ENCODE measurements at regions not wholly inside any gene's neighbourhood (a gene's known extent, or its start where the extent isn't known, plus 50 kb on each side); places are given as distances from the start of the nearest gene placed in this dataset.
"Not testable (repeated sequence)": the region's sequence is repeated elsewhere in the genome, so short reads cannot be mapped to it uniquely, and the experiment has no call there.

DNA sequence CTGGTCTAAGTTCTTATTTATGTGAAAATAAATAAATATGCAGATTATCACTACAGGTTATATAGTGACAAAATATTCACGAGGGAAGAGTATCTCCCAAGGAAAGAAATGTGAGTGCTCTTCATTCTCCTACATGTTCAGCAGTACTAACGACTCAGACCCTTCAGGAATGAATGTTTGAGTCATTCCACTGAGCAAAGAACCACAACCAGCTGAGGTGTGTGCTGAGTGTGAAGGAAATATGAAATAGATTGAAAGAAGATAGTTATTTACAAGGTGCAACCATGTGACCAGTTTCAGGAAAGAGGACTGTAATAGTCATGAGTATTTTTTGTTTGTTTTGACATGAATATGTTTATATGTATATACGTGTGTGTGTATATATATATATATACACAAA, 228.7 kb downstream of the TUSC1 start:
- Histone ChIP-seq H3K4me1 (no peaks in the 10 kb centered on the region), H3K9me3 (ENCODE audit: control insufficient read depth, low read length) (no peaks in the 10 kb centered on the region), H3K27me3 (ENCODE audit: control insufficient read depth, insufficient read depth, low read length) (no peaks in the 10 kb centered on the region), H3K79me2 (no peaks in the 10 kb centered on the region), H3K4me3 (ENCODE audit: low read depth, low read length) (no peak overlapping the region), H3K36me3 (ENCODE audit: control insufficient read depth, insufficient read depth, low read length) (no peaks in the 10 kb centered on the region), H3K4me2 (ENCODE audit: low read length) (no peak overlapping the region), H3K27ac (no peak overlapping the region), H3K9ac (no peak overlapping the region), H2AFZ (no peak overlapping the region)
- TF ChIP-seq, protein P1, sequence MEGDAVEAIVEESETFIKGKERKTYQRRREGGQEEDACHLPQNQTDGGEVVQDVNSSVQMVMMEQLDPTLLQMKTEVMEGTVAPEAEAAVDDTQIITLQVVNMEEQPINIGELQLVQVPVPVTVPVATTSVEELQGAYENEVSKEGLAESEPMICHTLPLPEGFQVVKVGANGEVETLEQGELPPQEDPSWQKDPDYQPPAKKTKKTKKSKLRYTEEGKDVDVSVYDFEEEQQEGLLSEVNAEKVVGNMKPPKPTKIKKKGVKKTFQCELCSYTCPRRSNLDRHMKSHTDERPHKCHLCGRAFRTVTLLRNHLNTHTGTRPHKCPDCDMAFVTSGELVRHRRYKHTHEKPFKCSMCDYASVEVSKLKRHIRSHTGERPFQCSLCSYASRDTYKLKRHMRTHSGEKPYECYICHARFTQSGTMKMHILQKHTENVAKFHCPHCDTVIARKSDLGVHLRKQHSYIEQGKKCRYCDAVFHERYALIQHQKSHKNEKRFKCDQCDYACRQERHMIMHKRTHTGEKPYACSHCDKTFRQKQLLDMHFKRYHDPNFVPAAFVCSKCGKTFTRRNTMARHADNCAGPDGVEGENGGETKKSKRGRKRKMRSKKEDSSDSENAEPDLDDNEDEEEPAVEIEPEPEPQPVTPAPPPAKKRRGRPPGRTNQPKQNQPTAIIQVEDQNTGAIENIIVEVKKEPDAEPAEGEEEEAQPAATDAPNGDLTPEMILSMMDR (IDR thresholded peaks at IDR 0.05): no peak

DNA sequence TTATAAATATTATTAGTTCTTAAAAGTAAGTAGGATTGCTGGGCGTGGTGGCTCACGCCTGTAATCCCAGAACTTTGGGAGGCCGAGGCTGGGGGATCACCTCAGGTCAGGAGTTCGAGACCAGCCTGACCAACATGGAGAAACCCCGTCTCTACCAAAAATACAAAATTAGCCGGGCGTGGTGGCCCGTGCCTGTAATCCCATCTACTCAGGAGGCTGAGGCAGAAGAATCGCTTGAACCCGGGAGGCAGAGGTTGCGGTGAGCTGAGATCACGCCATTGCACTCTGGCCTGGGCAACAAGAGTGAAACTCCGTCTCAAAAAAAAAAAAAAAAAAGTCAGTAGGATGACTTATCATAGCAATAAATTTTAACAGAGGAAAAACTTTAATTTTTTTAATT, 232.5 kb downstream of the TUSC1 start:
- H3K79me2 ChIP-seq; H3K9me3 ChIP-seq (ENCODE audit: control insufficient read depth, low read length): not testable (repeated sequence)

DNA sequence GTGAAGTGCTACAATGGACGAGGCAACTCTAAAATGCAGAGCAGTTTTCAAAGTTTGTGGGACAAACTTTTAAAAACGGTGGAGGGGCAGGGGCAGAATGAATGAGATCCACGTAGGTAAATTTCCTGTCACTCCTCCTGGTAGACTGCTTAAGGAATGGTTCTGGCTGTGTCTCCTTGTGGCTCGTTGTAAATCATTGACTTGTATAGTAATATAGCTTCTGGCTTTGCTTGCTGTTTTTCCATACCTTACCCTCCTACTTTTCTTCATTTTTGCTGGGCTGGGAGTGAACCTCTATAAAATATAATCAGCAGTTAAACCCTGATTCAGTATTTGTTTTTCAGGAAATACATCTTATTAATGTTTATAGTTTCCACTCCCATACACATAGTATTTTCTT, 235.7 kb downstream of the TUSC1 start:
- TF ChIP-seq, protein P1 (IDR thresholded peaks at IDR 0.05): no peak
- no peak overlapping the region for H3K9ac ChIP-seq

More for the DNA sequence above, 232.5 kb downstream of the TUSC1 start:
- H3K36me3 ChIP-seq (ENCODE audit: control insufficient read depth, insufficient read depth, low read length); H3K27me3 ChIP-seq (ENCODE audit: control insufficient read depth, insufficient read depth, low read length); H3K4me2 ChIP-seq (ENCODE audit: low read length); H3K4me1 ChIP-seq; H3K27ac ChIP-seq; H2AFZ ChIP-seq; H3K4me3 ChIP-seq (ENCODE audit: low read depth, low read length); H3K9ac ChIP-seq: not testable (repeated sequence)

DNA sequence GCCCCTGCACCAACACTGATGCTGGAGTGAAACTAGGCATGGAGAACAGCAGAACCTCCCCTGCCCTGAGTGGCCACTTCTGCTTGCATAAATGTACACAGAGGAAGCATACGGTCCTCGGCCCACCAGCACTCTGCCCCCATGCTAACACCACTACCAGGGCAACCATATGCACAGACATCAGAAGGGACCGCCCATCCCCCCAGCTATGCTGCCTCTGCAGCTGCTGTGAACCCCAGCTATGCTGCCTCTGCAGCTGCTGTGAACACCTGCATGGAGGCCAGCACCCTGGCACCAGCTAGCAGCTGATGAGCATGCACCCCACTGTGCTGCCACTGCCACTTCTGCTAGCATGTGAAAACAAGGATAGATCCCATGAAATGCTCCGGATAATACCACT, 250.3 kb downstream of the TUSC1 start:
- Histone ChIP-seq H3K9ac (no peak overlapping the region), H3K4me2 (ENCODE audit: low read length) (no peak overlapping the region), H3K36me3 (ENCODE audit: control insufficient read depth, insufficient read depth, low read length) (no peaks in the 10 kb centered on the region), H3K27ac (no peak overlapping the region), H3K27me3 (ENCODE audit: control insufficient read depth, insufficient read depth, low read length) (no peaks in the 10 kb centered on the region), H3K4me3 (ENCODE audit: low read depth, low read length) (no peak overlapping the region), H2AFZ (no peak overlapping the region), H3K9me3 (ENCODE audit: control insufficient read depth, low read length) (no peaks in the 10 kb centered on the region), H3K79me2 (no peaks in the 10 kb centered on the region), H3K4me1 (no peaks in the 10 kb centered on the region)
- TF ChIP-seq, protein P1 (IDR thresholded peaks at IDR 0.05): no peak

More for the DNA sequence above, 235.7 kb downstream of the TUSC1 start:
- no peak overlapping the region for H3K4me2 ChIP-seq (ENCODE audit: low read length)
- H3K4me3 ChIP-seq (ENCODE audit: low read depth, low read length): no peak overlapping the region
- no peaks in the 10 kb centered on the region for H3K79me2 ChIP-seq
- no peak overlapping the region for H2AFZ ChIP-seq
- no peak overlapping the region for H3K27ac ChIP-seq
- H3K36me3 ChIP-seq (ENCODE audit: control insufficient read depth, insufficient read depth, low read length): no peaks in the 10 kb centered on the region
- no peaks in the 10 kb centered on the region for H3K9me3 ChIP-seq (ENCODE audit: control insufficient read depth, low read length)
- H3K4me1 ChIP-seq: no peaks in the 10 kb centered on the region
- H3K27me3 ChIP-seq (ENCODE audit: control insufficient read depth, insufficient read depth, low read length): no peaks in the 10 kb centered on the region

DNA sequence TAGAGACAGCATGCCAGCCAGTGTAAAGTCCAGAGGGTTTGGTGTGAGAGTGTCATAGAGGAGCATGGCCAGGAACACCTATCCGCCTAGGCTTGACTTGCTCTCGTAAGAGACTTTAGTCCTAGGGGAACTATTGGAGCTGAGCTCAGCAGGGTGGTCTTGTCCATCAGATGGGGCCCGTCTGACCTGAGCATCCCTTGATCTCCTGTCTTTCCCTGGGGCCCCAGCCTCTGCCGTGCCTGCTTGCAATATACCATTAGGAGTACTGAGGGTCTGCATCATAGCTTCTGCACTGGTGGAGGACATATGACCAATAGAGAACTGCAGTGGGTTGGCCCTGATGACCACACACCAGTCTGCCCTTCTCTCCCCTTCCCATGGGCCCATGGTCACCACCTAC, 251.0 kb downstream of the TUSC1 start:
- no peaks in the 10 kb centered on the region for H3K27me3 ChIP-seq (ENCODE audit: control insufficient read depth, insufficient read depth, low read length)

More for the DNA sequence above, 251.0 kb downstream of the TUSC1 start:
- Histone ChIP-seq H3K79me2 (no peaks in the 10 kb centered on the region), H3K9me3 (ENCODE audit: control insufficient read depth, low read length) (no peaks in the 10 kb centered on the region), H3K36me3 (ENCODE audit: control insufficient read depth, insufficient read depth, low read length) (no peaks in the 10 kb centered on the region), H3K4me3 (ENCODE audit: low read depth, low read length) (no peak overlapping the region), H3K4me2 (ENCODE audit: low read length) (no peak overlapping the region), H3K9ac (no peak overlapping the region), H3K4me1 (no peaks in the 10 kb centered on the region), H2AFZ (no peak overlapping the region), H3K27ac (no peak overlapping the region)
- TF ChIP-seq, protein P1 (IDR thresholded peaks at IDR 0.05): no peak
